ENCODE measurements at regions not wholly inside any gene's neighbourhood (a gene's known extent, or its start where the extent isn't known, plus 50 kb on each side); places are given as distances from the start of the nearest gene placed in this dataset.
A peak's percentile ranks its signal among the peaks of the same experiment; 100 is the strongest.
"Not testable (repeated sequence)": the region's sequence is repeated elsewhere in the genome, so short reads cannot be mapped to it uniquely, and the experiment has no call there.

GRCh38 chr12:11446372-11446771, 51.0 kb upstream of the PRB2 start:
- no peak for DNase-seq

GRCh38 chr12:11457996-11458645, 62.8 kb upstream of the PRB2 start:
- no peak for DNase-seq

- no peak for DNase-seq
Observed at GRCh38 chr12:11460343-11461023, 65.1 kb upstream of the PRB2 start.

- DNase-seq = no peak
Observed at GRCh38 chr12:11461433-11461832, 66.1 kb upstream of the PRB2 start.

DNA sequence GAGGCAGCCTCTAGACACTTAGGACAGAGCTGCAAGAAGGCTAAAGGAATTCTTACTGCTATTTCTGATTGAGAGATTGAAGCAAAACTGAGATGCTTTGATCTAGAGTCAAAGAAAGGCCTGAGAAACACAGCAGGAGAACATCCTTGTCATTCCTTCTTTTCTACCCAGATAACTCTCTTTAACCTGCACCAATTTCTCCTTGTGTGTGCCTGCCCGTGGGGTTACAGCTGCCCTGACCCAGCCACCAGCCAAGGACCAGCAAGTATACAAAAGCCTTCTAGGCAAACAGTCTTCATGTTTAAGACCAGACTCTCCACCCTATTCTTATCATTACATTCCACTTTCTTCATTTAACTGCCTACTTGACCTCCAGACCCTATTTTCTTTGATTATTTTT, 81.7 kb upstream of the PRB2 start:
- no peak for DNase-seq

DNA sequence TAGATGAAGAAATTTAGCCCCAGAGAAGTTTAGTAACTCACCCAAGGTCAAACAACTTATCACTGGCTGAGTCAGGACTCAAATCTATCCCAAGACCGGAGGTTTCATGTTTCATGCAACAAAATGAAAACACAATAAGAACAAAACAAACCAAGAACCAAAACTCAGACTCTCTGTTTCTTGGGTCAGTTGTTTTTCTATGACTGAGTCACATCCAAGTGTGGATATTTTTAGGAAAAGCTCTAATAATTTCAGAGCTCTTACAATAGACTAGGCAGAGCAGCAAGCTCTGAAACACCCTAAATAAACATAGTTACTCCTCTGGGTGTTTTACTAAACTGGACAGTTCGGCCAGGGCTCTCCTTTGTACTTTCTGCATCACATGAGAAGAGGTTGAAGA, 87.6 kb upstream of the PRB2 start:
- no peak for DNase-seq

DNA sequence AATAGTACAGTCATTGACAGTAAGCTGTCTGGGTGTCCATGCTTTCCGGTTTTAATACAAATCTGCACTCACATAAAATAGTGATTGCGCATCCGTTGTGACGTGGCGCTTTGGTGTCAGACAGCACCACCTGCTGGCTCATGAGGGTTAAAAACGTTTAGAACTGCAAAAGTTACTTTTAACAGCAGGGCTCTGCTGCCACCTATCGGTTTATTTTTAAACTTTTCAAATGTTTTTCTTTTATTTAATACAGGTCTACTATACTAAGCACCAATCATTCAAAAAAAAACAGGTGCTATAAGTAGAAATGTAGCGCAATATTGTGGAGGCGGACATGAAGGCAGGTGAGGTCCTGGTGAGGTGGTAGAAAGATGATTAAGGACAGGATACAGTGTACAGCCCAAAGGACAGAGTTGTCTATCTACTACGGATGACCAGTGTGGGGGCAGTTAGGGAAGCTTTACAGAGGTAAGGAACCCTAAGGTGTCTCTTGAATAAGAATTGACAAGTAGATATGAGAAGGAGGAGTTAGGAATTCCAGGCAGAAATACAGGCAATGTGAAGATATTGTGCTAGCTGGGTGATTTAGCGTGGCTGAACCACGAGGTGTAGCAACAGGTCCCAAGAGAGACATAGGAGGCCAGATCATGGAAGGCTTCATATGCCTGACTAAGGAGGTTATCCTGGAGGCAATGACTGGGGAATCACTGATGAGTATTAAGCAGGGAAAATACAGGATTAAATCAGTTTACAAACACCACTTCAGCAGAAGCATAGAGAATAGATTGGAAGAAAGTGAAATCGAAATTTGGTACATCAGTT, 91.5 kb upstream of the PRB2 start:
- DNase-seq = peak; percentile 84

DNA sequence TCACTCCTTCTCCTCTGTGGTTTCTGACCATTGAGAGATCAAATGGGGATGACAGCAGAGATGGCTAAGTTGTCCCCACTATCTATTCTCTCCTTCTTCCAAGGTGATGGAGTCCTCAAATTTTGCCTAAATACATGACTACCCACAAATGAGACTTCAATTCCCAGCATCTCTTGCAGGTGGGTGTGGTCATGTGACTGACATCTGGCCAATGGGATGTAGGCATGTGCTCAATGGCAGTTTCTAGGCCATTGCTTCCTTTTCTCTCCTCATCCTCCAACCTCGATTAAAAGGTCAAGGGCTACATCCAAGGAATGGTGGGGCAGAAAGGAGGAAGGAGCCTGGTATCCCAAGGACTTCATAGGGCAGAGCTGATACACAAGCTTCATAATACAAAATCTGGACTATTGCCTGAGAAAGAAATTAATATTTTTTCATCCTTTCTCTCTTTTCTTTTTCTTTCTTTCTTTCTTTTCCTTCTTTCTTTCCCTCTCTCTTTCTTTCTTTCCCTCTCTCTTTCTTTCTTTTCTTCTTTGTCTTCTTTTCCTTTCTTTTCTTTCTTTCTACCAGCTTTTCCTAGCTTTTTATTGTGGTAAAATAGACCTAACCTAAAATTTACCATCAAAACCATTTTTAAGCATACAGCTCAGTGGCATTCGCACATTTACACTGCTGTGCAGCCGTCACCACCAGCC, 100.9 kb upstream of the PRB2 start:
- DNase-seq = no peak

DNA sequence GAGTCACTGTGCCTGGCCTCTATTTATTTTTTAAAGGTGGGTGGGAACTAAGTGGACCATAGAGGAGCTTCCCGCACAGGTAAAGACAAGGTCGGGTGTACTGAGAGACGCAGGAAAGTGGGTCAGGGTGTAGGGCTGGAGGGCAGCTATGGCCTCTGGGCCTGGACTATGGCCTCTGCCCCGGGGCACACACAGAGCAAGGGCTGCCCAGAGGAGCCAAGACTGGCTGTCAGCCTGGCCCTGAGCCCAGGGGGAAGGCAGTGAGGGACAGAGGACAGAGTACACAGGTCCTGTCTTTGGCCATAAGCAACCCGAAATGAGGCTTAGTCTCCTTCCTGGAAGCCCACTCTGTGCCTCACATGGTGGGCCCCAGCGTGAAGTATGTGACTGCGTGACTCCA, 102.1 kb upstream of the PRB2 start:
- no peak for DNase-seq

- no peak for DNase-seq
Observed at GRCh38 chr12:11497995-11498394, 102.6 kb upstream of the PRB2 start.

GRCh38 chr12:11498574-11498973, 103.2 kb upstream of the PRB2 start:
- not testable (repeated sequence) for DNase-seq

DNA sequence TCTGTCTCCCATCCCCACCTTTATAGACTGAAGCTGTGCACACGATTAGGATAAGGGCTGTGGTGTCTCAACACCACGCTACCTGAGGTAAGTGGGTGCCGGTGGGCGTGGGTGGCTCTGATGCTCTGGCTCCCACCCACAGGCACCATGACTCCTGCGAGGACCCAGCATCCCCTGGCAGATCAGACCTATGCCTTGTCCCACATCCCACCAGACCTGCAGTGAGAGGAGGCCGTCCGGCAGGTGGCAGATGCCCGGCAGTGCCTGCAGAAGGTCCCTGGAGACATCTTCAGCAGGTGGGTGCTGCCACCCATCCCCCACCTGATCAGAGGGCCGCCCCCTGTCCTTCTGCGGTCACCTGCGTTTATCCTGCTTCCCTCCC, 104.4 kb upstream of the PRB2 start:
- no peak for DNase-seq

DNA sequence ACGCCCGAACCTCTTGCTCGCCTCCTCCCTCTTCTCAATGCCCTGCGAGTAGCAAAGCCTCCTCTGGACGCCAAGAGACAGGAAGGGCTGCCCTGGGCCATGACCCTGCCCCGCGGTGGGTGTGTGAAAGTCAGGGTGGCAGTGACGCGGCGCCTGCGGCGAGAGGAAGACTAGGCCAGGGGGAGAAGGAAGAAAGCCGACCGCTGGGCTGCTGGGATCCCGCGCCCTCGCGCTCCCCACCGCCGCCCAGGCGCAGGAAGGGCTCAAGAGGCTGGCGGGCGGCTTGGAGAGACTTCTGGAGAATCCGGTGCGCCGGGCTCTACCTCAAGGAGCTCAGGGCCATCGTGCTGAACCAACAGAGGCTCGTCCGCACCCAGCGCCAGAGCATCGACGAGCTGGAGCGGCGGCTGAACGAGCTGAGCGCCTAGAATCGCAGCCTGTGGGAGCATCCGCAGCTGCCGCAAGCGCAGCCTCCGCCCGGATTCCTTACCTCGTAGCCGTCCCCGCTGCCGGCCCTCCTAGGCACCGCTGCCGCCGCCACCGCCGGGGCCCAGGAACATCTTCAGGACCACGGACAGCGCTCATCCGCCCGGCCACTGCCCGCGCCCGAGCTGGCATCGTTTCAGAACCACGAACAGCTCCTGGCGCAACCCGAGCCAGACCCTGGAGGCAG, 105.0 kb upstream of the PRB2 start:
- DNase-seq = peak; percentile 80

- no peak for DNase-seq
Observed at GRCh38 chr12:11500861-11501230, 105.5 kb upstream of the PRB2 start.

GRCh38 chr12:11508699-11509098, 113.3 kb upstream of the PRB2 start:
- no peak for DNase-seq

- DNase-seq = no peak
Observed at GRCh38 chr12:11509326-11509725, 114.0 kb upstream of the PRB2 start.

GRCh38 chr12:11510671-11511070, 115.3 kb upstream of the PRB2 start:
- no peak for DNase-seq

GRCh38 chr12:11513288-11513687, 117.9 kb upstream of the PRB2 start:
- DNase-seq = no peak

- no peak for DNase-seq
Observed at GRCh38 chr12:11517080-11517479, 121.7 kb upstream of the PRB2 start.

GRCh38 chr12:11524446-11524845, 125.0 kb upstream of the ETV6 start:
- no peak for DNase-seq

GRCh38 chr12:11534064-11534463, 115.4 kb upstream of the ETV6 start:
- no peak for DNase-seq

- no peak for DNase-seq
Observed at GRCh38 chr12:11535127-11535526, 114.3 kb upstream of the ETV6 start.

DNA sequence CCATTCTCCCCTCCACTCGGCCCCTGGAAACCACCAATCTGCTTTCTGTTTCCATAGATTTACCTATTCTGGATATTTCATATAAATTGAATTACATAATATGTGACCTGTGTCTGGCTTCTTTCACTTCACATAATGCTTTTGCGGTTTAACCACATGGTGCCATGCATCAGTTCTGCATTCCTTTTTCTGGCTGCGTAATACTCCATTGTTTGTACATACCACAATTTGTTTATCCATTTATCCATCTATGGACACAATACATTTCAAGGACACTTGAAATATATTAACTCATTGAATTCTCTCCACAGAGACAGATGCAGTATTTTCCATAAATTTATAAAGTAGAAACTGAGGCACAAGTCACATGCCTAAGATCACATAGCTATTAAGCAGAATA, 110.3 kb upstream of the ETV6 start:
- no peak for DNase-seq

Data from NCI-H1105 (cell line).